Esophagus muscularis mucosa (tissue), 4 donors: ENCODE measurements at regions not wholly inside any gene's neighbourhood (a gene's known extent, or its start where the extent isn't known, plus 50 kb on each side); places are given as distances from the start of the nearest gene placed in this dataset.

Experiments
- DNase-seq: peaks from one replicate; pipeline ENCODE4 v3.0.0-alpha.2; 2017; ENCODE audit errors: extremely low spot score
- H3K27ac ChIP-seq, 4 donors: fragments of 200-600 bp; sonication (generic); replicated peaks in 1 of 4; 1 replicate in 3 of 4; 2 replicates in 1 of 4; pipeline ENCODE4 v1.5.1; 2016 to 2019; ENCODE audit warnings: mild to moderate bottlenecking in 1 of 4
- H3K27me3 ChIP-seq, 4 donors: fragments of 200-600 bp; sonication (generic); one replicate each; pipeline versions ENCODE4 v1.5.1 to v1.6.0; 2016 to 2019
- H3K36me3 ChIP-seq, 4 donors: fragments of 200-600 bp; sonication (generic); one replicate each; pipeline ENCODE4 v1.5.1; 2016 to 2019
- H3K4me1 ChIP-seq, 4 donors: fragments of 200-600 bp; sonication (generic); one replicate each; pipeline ENCODE4 v1.5.1; 2016 to 2019
- H3K4me3 ChIP-seq, 4 donors: fragments of 200-600 bp; sonication (generic); 1 replicate in 2 of 4; 2 replicates in 2 of 4; pipeline ENCODE4 v1.5.1; 2016 to 2019; ENCODE audit warnings: mild to moderate bottlenecking in 4 of 4, moderate library complexity in 1 of 4
- H3K9me3 ChIP-seq, 4 donors: fragments of 200-600 bp; sonication (generic); 1 replicate in 3 of 4; 2 replicates in 1 of 4; pipeline ENCODE4 v1.5.1; 2016 to 2019
- CTCF ChIP-seq, 3 experiments: fragments of 200-600 bp in 2 of 3; fragments of 450-650 bp in 1 of 3; sonication (generic) in 2 of 3; IDR thresholded peaks; one replicate each; pipeline ENCODE4 v1.5.1; 2017 to 2019; ENCODE audit warnings: antibody characterized with exemption in 3 of 3, mild to moderate bottlenecking in 2 of 3, moderate library complexity in 1 of 3
- EP300 ChIP-seq: sonication (generic); formaldehyde crosslinking; IDR thresholded peaks from one replicate; pipeline ENCODE4 v1.6.1; 2017; ENCODE audit warnings: antibody characterized with exemption
- POLR2A ChIP-seq: fragments of 450-650 bp; IDR thresholded peaks from one replicate; pipeline ENCODE4 v1.6.1; 2017; ENCODE audit warnings: antibody characterized with exemption, moderate library complexity, mild to moderate bottlenecking, low read depth
- POLR2AphosphoS5 ChIP-seq, 2 donors: sonication (generic); formaldehyde crosslinking; IDR thresholded peaks; one replicate each; pipeline ENCODE4 v1.6.1; 2017; ENCODE audit warnings: antibody characterized with exemption in 2 of 2
- WGBS: methylation state at CpG from one replicate; pipeline ENCODE4 v1.1.5; 2018; 5-methylcytosine and 5-hydroxymethylcytosine counted together
- intact Hi-C: fragments of 100-400 bp; cut with DNase I; formaldehyde crosslinking; loops from one replicate; pipeline ENCODE4 v1.15.1; 2023

GRCh38 chr13:60646620-60647019, 249.6 kb downstream of the TDRD3 start:
- Histone ChIP-seq H3K36me3 (no peaks in the 10 kb centered on the region), H3K4me1 (no peaks in the 10 kb centered on the region), H3K4me3 (no peak overlapping the region), H3K27me3 (peaks cover 0 to 3% (median 0%) of the 10 kb centered on the region in 4 donors), H3K27ac (no peak overlapping the region), H3K9me3 (no peaks in the 10 kb centered on the region)
- no peak for DNase-seq
- TF ChIP-seq CTCF (IDR thresholded peaks at IDR 0.05) (no peak), POLR2A (no peak)
- intact Hi-C loops: no loop called here
- 80% methylated on average over 3 of the region's 3 CpGs for WGBS

- H3K27ac ChIP-seq: no peak overlapping the region
- H3K36me3 ChIP-seq: no peaks in the 10 kb centered on the region
- no peaks in the 10 kb centered on the region for H3K4me1 ChIP-seq
- intact Hi-C loops: no loop called here
- H3K9me3 ChIP-seq: no peaks in the 10 kb centered on the region
- peaks cover 0 to 3% (median 0%) of the 10 kb centered on the region in 4 donors for H3K27me3 ChIP-seq
- no peak for DNase-seq
- no peak for TF ChIP-seq CTCF (IDR thresholded peaks at IDR 0.05)
- TF ChIP-seq POLR2A: no peak
- no peak for TF ChIP-seq POLR2AphosphoS5 (IDR thresholded peaks at IDR 0.05)
- TF ChIP-seq EP300: no peak
- H3K4me3 ChIP-seq: no peak overlapping the region
- WGBS: 88% methylated on average over 3 of the region's 3 CpGs
Observed at GRCh38 chr13:60645676-60646075, 248.7 kb downstream of the TDRD3 start.

GRCh38 chr13:60642552-60642951, 245.5 kb downstream of the TDRD3 start:
- intact Hi-C loops: no loop called here
- H3K4me3 ChIP-seq: no peak overlapping the region
- TF ChIP-seq POLR2AphosphoS5 (IDR thresholded peaks at IDR 0.05) (no peak), EP300 (no peak), CTCF (IDR thresholded peaks at IDR 0.05) (no peak), POLR2A (no peak)
- no peaks in the 10 kb centered on the region for H3K9me3 ChIP-seq
- DNase-seq: no peak
- H3K36me3 ChIP-seq: no peaks in the 10 kb centered on the region
- no peak overlapping the region for H3K27ac ChIP-seq
- H3K4me1 ChIP-seq: no peaks in the 10 kb centered on the region
- WGBS: 33% methylated on average over 4 of the region's 4 CpGs
- H3K27me3 ChIP-seq: peaks cover 0 to 3% (median 0%) of the 10 kb centered on the region in 4 donors

- peak; percentile 37 for DNase-seq
- H3K27me3 ChIP-seq: no peaks in the 10 kb centered on the region
- H3K27ac ChIP-seq: no peak overlapping the region
- 75% methylated on average over 5 of the region's 5 CpGs for WGBS
- H3K36me3 ChIP-seq: no peaks in the 10 kb centered on the region
- no peaks in the 10 kb centered on the region for H3K4me1 ChIP-seq
- intact Hi-C loops: no loop called here
- H3K4me3 ChIP-seq: no peak overlapping the region
- no peaks in the 10 kb centered on the region for H3K9me3 ChIP-seq
- TF ChIP-seq CTCF (IDR thresholded peaks at IDR 0.05) (no peak), POLR2A (no peak), POLR2AphosphoS5 (IDR thresholded peaks at IDR 0.05) (no peak), EP300 (no peak)
Observed at GRCh38 chr13:60629158-60629557, 232.1 kb downstream of the TDRD3 start.

GRCh38 chr13:60627071-60627686, 230.2 kb downstream of the TDRD3 start:
- H3K4me3 ChIP-seq: no peak overlapping the region
- intact Hi-C loops: no loop called here
- no peaks in the 10 kb centered on the region for H3K36me3 ChIP-seq
- no peaks in the 10 kb centered on the region for H3K27me3 ChIP-seq
- no peak for DNase-seq
- no peaks in the 10 kb centered on the region for H3K4me1 ChIP-seq
- 67% methylated on average over 8 of the region's 8 CpGs for WGBS
- H3K9me3 ChIP-seq: no peaks in the 10 kb centered on the region
- TF ChIP-seq CTCF (IDR thresholded peaks at IDR 0.05) (peak in 2 of 3 experiments; percentile 28 to 47), POLR2A (no peak)
- no peak overlapping the region for H3K27ac ChIP-seq
